Posterior vena cava (tissue), 2 donors: ENCODE measurements at regions not wholly inside any gene's neighbourhood (a gene's known extent, or its start where the extent isn't known, plus 50 kb on each side); places are given as distances from the start of the nearest gene placed in this dataset.

ENCODE experiments used
- DNase-seq: peaks from one replicate; pipeline ENCODE4 v3.0.0-alpha.2; 2020; ENCODE audit warnings: low spot score
- intact Hi-C, 2 donors: fragments of 100-400 bp; cut with DNase I; formaldehyde crosslinking; loops; one replicate each; pipeline versions ENCODE4 v1.14.1 to v1.14.2; 2022 to 2023
- donor health status: DM: yes; HTN: yes; CAD: no.
- donor health status: DM: yes; HTN: yes; CAD: no.

GRCh38 chrX:28099166-28099565 lies 117.9 kb upstream of the DCAF8L1 start:
- DNase-seq = no peak
- intact Hi-C loops = no loop called here

DNA sequence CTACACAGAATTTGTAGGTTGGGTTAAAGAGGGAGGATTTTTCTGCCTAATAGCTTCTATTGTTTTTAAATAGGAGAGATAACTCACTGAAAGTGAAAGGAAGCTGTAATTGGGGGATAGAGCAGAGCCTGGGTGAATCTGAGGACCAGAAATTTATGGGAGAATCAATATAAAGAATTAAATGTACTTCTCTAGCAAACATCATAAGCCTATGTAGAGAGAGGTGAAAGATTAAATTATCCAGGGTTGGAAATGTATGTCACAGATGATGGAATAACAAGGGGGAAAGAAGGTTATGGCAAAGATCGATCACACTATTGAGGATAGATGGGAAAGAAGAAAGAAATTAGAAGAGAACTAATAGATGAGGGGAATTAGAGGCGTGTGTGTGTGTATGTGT lies 104.4 kb upstream of the DCAF8L1 start:
- intact Hi-C loops = no loop called here
- no peak for DNase-seq

DNA sequence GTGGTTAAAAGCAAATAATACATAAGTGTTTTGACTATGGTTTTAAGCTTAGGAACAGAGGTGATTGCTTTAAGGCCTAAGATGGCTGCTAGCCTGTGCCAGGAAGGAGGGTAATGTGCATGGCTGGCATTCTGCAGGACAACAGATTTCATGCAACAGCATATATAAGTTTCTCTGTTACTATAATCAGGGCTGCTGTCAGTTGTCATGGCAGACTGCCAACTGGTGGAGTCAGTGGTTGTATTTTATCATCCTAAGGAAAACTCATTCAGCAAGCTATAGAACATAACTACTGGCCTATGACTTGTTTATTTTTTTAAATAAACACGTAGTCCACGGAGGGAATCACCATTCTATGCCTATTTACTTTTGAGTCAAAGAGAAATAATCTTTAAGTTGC lies 77.7 kb upstream of the DCAF8L1 start:
- intact Hi-C loops = no loop called here

GRCh38 chrX:28042826-28043564 lies 61.7 kb upstream of the DCAF8L1 start:
- DNase-seq = no peak
- intact Hi-C loops = no loop called here

More for the DNA sequence above, 77.7 kb upstream of the DCAF8L1 start:
- DNase-seq = no peak

DNA sequence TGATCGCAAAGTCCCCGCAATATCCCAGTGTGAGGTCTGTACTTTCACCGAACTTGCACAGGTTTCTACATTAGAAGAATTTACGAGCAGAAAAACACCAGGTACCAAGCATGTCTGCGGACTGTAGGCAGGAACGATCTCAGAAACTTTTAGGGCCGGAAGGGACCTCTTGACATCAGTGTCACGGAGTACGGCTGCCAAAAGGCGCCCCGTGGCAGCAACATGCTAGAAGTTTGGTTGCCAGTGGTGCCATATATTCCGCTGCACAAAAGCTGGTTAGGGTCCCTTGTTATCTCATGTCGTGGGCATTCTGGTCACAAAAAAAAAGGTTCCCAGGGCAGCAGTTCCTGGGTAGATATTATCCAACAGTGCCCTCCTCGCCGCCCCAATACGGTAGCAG lies 61.0 kb upstream of the DCAF8L1 start:
- no peak for DNase-seq
- intact Hi-C loops = no loop called here

DNA sequence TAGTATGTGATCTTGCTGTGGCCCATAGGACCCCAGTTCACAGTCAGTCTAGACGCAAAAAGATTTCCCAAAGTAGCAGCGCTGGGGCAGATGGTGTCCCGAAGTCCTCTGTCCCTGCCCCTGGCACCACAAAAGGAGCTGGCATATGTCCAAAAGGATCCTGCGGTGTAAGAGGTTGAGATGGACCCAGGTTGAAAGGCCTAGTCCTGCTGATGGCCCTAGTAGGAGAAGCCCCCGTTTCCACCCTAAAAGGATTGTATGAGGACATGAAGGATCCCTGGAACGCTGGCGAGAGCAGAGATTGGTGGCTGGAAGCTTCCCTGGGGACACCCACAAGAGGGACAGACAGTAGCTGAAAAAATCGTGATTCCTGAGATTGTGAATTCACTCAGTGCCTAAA lies 58.0 kb upstream of the DCAF8L1 start:
- intact Hi-C loops = no loop called here

More for the DNA sequence above, 58.0 kb upstream of the DCAF8L1 start:
- DNase-seq = no peak
